ENCODE measurements at regions not wholly inside any gene's neighbourhood (a gene's known extent, or its start where the extent isn't known, plus 50 kb on each side); places are given as distances from the start of the nearest gene placed in this dataset.

DNA sequence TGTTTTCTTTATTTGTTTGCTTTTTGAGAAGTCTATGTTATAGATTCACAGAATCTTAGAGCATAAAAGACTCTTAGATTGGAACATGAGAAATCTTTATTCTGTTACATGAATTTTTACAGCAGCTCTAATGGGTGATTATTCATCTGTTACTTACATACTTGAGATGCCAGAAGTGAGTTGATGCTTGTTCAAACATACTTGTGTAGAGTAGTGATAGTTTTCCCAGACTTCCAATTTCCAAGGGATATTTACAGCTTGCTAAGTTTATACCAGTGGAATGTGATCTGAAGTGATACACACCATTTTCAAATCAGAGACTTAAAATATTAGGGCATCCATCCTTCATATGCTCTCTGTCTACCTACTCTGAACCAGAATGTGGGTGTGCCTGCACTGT lies 252.9 kb upstream of the SMIM31 start:
- TF ChIP-seq, protein P1, sequence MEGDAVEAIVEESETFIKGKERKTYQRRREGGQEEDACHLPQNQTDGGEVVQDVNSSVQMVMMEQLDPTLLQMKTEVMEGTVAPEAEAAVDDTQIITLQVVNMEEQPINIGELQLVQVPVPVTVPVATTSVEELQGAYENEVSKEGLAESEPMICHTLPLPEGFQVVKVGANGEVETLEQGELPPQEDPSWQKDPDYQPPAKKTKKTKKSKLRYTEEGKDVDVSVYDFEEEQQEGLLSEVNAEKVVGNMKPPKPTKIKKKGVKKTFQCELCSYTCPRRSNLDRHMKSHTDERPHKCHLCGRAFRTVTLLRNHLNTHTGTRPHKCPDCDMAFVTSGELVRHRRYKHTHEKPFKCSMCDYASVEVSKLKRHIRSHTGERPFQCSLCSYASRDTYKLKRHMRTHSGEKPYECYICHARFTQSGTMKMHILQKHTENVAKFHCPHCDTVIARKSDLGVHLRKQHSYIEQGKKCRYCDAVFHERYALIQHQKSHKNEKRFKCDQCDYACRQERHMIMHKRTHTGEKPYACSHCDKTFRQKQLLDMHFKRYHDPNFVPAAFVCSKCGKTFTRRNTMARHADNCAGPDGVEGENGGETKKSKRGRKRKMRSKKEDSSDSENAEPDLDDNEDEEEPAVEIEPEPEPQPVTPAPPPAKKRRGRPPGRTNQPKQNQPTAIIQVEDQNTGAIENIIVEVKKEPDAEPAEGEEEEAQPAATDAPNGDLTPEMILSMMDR (IDR thresholded peaks at IDR 0.05), result no peak
- TF ChIP-seq POLR2A (IDR thresholded peaks at IDR 0.05), result no peak

Measured in body of pancreas (tissue), 4 donors.